GM23248 (cell line): ENCODE measurements at regions not wholly inside any gene's neighbourhood (a gene's known extent, or its start where the extent isn't known, plus 50 kb on each side); places are given as distances from the start of the nearest gene placed in this dataset.

Source experiments
- DNase-seq: peaks from one replicate; pipeline ENCODE4 v3.0.0-alpha.2; 2015
- H2AFZ ChIP-seq: fragments of 200-600 bp; sonication (generic); 2 replicates; pipeline ENCODE4 v1.6.1; 2016; ENCODE audit warnings: antibody characterized with exemption
- H3F3A ChIP-seq: fragments of 200-600 bp; sonication (generic); 2 replicates; pipeline ENCODE4 v1.6.1; 2016; ENCODE audit warnings: mild to moderate bottlenecking, antibody characterized with exemption, mixed run types; ENCODE audit not compliant: insufficient read depth
- H3K27ac ChIP-seq: fragments of 200-600 bp; sonication (generic); 2 replicates; pipeline ENCODE4 v1.5.1; 2016; ENCODE audit warnings: mild to moderate bottlenecking
- H3K27me3 ChIP-seq: fragments of 200-600 bp; sonication (generic); replicated peaks from 2 replicates; pipeline ENCODE4 v1.6.1; 2016; ENCODE audit warnings: mild to moderate bottlenecking; ENCODE audit not compliant: insufficient read depth
- H3K36me3 ChIP-seq: fragments of 200-600 bp; sonication (generic); 2 replicates; pipeline ENCODE4 v1.6.1; 2016; ENCODE audit warnings: low read depth, mild to moderate bottlenecking
- H3K4me1 ChIP-seq: fragments of 200-600 bp; sonication (generic); 2 replicates; pipeline ENCODE4 v1.6.1; 2016; ENCODE audit warnings: mild to moderate bottlenecking; ENCODE audit not compliant: insufficient read depth
- H3K4me2 ChIP-seq: fragments of 200-600 bp; sonication (generic); one replicate; pipeline ENCODE4 v1.6.1; 2016; ENCODE audit warnings: mild to moderate bottlenecking; ENCODE audit not compliant: unreplicated experiment
- H3K4me3 ChIP-seq: fragments of 200-600 bp; sonication (generic); 2 replicates; pipeline ENCODE4 v1.5.1; 2016; ENCODE audit warnings: mild to moderate bottlenecking
- H3K79me2 ChIP-seq: fragments of 200-600 bp; sonication (generic); 2 replicates; pipeline ENCODE4 v1.6.1; 2016; ENCODE audit warnings: mild to moderate bottlenecking; ENCODE audit not compliant: insufficient read depth
- H3K9ac ChIP-seq: fragments of 200-600 bp; sonication (generic); 2 replicates; pipeline ENCODE4 v1.6.1; 2016; ENCODE audit warnings: mild to moderate bottlenecking
- H3K9me2 ChIP-seq: fragments of 200-600 bp; sonication (generic); 2 replicates; pipeline ENCODE4 v1.6.1; 2016; ENCODE audit warnings: mixed run types, mild to moderate bottlenecking, moderate library complexity; ENCODE audit not compliant: insufficient read depth
- H3K9me3 ChIP-seq: fragments of 200-600 bp; sonication (generic); one replicate; pipeline ENCODE4 v1.6.1; 2017; ENCODE audit warnings: low read depth
- H4K20me1 ChIP-seq: fragments of 200-600 bp; sonication (generic); 2 replicates; pipeline ENCODE4 v1.6.0; 2016; ENCODE audit not compliant: insufficient read depth
- EZH2 ChIP-seq: fragments of 200-600 bp; sonication (generic); IDR thresholded peaks from 2 replicates; pipeline ENCODE4 v1.6.1; 2018; ENCODE audit warnings: antibody characterized with exemption, mild to moderate bottlenecking; ENCODE audit not compliant: insufficient read depth, poor library complexity, severe bottlenecking
- EZH2phosphoT487 ChIP-seq: fragments of 200-600 bp; sonication (generic); IDR thresholded peaks from 2 replicates; pipeline ENCODE4 v1.6.1; 2018; ENCODE audit warnings: antibody characterized with exemption, moderate library complexity, mild to moderate bottlenecking, low read depth; ENCODE audit not compliant: insufficient read depth
- WGBS, 2 experiments: methylation state at CpG; one replicate each; pipeline ENCODE4 v1.1.6; 2015 to 2017; ENCODE audit warnings: low lambda C conversion rate in 2 of 2, low coverage in 1 of 2; ENCODE audit errors: missing lambda C conversion rate in 2 of 2; 5-methylcytosine and 5-hydroxymethylcytosine counted together
- in situ Hi-C: fragments of 300-500 bp; cut with MboI; formaldehyde crosslinking; loops from 2 replicates; pipeline ENCODE4 v1.15.0; 2020

- H3K4me2 ChIP-seq, result peak overlapping the region; percentile 50
- peak overlapping the region; percentile 27 for H3K4me3 ChIP-seq
- in situ Hi-C loops, result loop anchor here (25.0 kb wide), 1 partner anchor 466 kb away; no protein-coding TSS in a partner anchor
- no peaks in the 10 kb centered on the region for H3K9me2 ChIP-seq
- peak overlapping the region; percentile 86 for H3K27ac ChIP-seq
- H2AFZ ChIP-seq, result peak overlapping the region; percentile 39
- H4K20me1 ChIP-seq, result no peaks in the 10 kb centered on the region
- H3K27me3 ChIP-seq, result no peaks in the 10 kb centered on the region
- WGBS, 2 experiments, result 0 to 11% methylated on average over 1 of the region's 1 CpG
- no peaks in the 10 kb centered on the region for H3K9me3 ChIP-seq
- no peaks in the 10 kb centered on the region for H3K36me3 ChIP-seq
- TF ChIP-seq EZH2phosphoT487, result no peak
- no peak for TF ChIP-seq EZH2
- peak overlapping the region; percentile 69 for H3K9ac ChIP-seq
- no peaks in the 10 kb centered on the region for H3K79me2 ChIP-seq
- DNase-seq, result peak; percentile 89
- peaks cover 25% of the 10 kb centered on the region for H3F3A ChIP-seq
- peaks cover 33% of the 10 kb centered on the region for H3K4me1 ChIP-seq
These were observed 559.7 kb downstream of the ACTL7B start for GRCh38 chr9:108296056-108296455.

- no peak overlapping the region for H3K27ac ChIP-seq
These were observed 564.2 kb downstream of the ACTL7B start for GRCh38 chr9:108291586-108291932.

GRCh38 chr9:108290839-108291585, 564.8 kb downstream of the ACTL7B start:
- no peaks in the 10 kb centered on the region for H3K27me3 ChIP-seq
- H2AFZ ChIP-seq, result peak overlapping the region; percentile 35; the same call in 1 of the 2 replicates
- peak; percentile 55 for DNase-seq
- H3K4me2 ChIP-seq, result peak overlapping the region; percentile 6
- H3K9me3 ChIP-seq, result no peaks in the 10 kb centered on the region
- H3K36me3 ChIP-seq, result no peaks in the 10 kb centered on the region
- H3K4me3 ChIP-seq, result no peak overlapping the region
- no peaks in the 10 kb centered on the region for H4K20me1 ChIP-seq
- TF ChIP-seq EZH2 (no peak), EZH2phosphoT487 (no peak)
- peaks cover 7% of the 10 kb centered on the region; the same call in 1 of the 2 replicates for H3F3A ChIP-seq
- no peaks in the 10 kb centered on the region for H3K79me2 ChIP-seq
- no peak overlapping the region for H3K9ac ChIP-seq
- H3K9me2 ChIP-seq, result no peaks in the 10 kb centered on the region
- peaks cover 19% of the 10 kb centered on the region for H3K4me1 ChIP-seq
- 21% methylated on average over 6 of the region's 6 CpGs for WGBS, 2 experiments
- in situ Hi-C loops, result loop anchor here (25.0 kb wide), 1 partner anchor 471 kb away; no protein-coding TSS in a partner anchor
- H3K27ac ChIP-seq, result no peak overlapping the region

More at GRCh38 chr9:108291586-108291932, 564.2 kb downstream of the ACTL7B start:
- Histone ChIP-seq H3K4me3 (no peak overlapping the region), H4K20me1 (no peaks in the 10 kb centered on the region), H3F3A (peaks cover 12% of the 10 kb centered on the region), H3K36me3 (no peaks in the 10 kb centered on the region), H2AFZ (no peak overlapping the region), H3K9me3 (no peaks in the 10 kb centered on the region), H3K4me1 (peaks cover 23% of the 10 kb centered on the region), H3K27me3 (no peaks in the 10 kb centered on the region), H3K9me2 (no peaks in the 10 kb centered on the region), H3K9ac (no peak overlapping the region), H3K4me2 (no peak overlapping the region), H3K79me2 (no peaks in the 10 kb centered on the region)
- in situ Hi-C loops, result loop anchor here (25.0 kb wide), 1 partner anchor 471 kb away; no protein-coding TSS in a partner anchor
- no peak for DNase-seq
- WGBS, 2 experiments, result 93 to 94% methylated on average over 2 of the region's 2 CpGs
- TF ChIP-seq EZH2, result no peak
- TF ChIP-seq EZH2phosphoT487, result no peak

- Histone ChIP-seq H3K36me3 (no peaks in the 10 kb centered on the region), H3K4me2 (no peak overlapping the region), H3K4me1 (peaks cover 9% of the 10 kb centered on the region), H4K20me1 (no peaks in the 10 kb centered on the region), H3K27me3 (no peaks in the 10 kb centered on the region), H2AFZ (no peak overlapping the region), H3K79me2 (no peaks in the 10 kb centered on the region), H3K4me3 (no peak overlapping the region), H3K9me2 (no peaks in the 10 kb centered on the region), H3K9me3 (no peaks in the 10 kb centered on the region), H3F3A (no peaks in the 10 kb centered on the region), H3K9ac (no peak overlapping the region), H3K27ac (no peak overlapping the region)
- in situ Hi-C loops, result loop anchor here (10.0 to 25.0 kb wide), 2 partner anchors 278 to 476 kb away; no protein-coding TSS in a partner anchor
- WGBS, 2 experiments, result 92 to 94% methylated on average over 7 of the region's 7 CpGs
- DNase-seq, result no peak
- TF ChIP-seq EZH2 (no peak), EZH2phosphoT487 (no peak)
These were observed 569.1 kb downstream of the ACTL7B start for GRCh38 chr9:108286638-108287206.
